NCI-H510A treated with DMSO at 0.1 percent for 48 hours (cell line): ENCODE measurements at regions not wholly inside any gene's neighbourhood (a gene's known extent, or its start where the extent isn't known, plus 50 kb on each side); places are given as distances from the start of the nearest gene placed in this dataset.

Experiments
- DNase-seq: peaks from one replicate; lab custom pipeline; 2025; lab: John Stamatoyannopoulos, UW

GRCh38 chr7:46011501-46011900, 90.4 kb upstream of the IGFBP3 start:
- no peak for DNase-seq

- no peak for DNase-seq
Observed at GRCh38 chr7:46011059-46011458, 90.0 kb upstream of the IGFBP3 start.

GRCh38 chr7:46009211-46009610, 88.1 kb upstream of the IGFBP3 start:
- no peak for DNase-seq

- no peak for DNase-seq
Observed at GRCh38 chr7:46007990-46008643, 87.0 kb upstream of the IGFBP3 start.

DNA sequence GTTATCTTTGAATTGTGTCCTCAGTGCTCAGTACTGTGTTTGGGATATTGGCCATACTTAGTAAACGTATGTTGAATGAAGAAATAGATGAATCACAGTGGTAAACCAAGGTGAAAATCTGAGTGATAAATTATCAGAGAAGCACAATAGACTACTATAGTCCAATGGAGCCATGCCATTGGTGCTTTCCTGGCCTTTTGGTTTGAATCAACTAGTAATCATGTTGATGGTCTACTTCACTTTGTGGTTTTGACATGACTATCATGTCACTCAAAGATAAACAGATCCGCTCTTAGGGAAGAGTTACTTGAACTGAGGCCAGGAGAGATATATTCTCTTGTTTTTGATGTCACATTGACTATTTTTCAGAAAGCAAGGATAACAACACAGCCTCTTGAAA, 86.1 kb upstream of the IGFBP3 start:
- DNase-seq = no peak

DNA sequence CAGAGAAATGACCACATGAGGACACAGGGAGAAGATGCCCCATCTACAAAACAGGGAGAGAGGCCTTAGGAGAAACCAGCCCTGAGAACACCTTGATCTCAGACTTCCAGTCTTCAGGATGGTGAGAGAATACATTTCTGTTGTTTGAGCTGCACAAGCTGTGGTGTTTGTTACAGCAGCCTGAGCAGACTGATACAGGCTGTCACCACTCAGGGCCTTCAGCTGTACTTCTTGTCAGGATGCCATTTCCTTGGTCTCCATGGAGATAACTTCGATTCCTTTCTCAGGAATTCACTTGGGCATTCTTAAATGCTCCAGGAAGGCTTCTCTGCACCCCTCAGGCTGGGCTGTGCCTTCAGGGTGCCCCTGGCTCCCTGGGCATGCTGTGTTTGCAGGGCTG, 85.7 kb upstream of the IGFBP3 start:
- DNase-seq = no peak

GRCh38 chr7:46006212-46006611, 85.1 kb upstream of the IGFBP3 start:
- DNase-seq = no peak

GRCh38 chr7:46004965-46005364, 83.9 kb upstream of the IGFBP3 start:
- no peak for DNase-seq

GRCh38 chr7:46003896-46004875, 83.1 kb upstream of the IGFBP3 start:
- DNase-seq = no peak

DNA sequence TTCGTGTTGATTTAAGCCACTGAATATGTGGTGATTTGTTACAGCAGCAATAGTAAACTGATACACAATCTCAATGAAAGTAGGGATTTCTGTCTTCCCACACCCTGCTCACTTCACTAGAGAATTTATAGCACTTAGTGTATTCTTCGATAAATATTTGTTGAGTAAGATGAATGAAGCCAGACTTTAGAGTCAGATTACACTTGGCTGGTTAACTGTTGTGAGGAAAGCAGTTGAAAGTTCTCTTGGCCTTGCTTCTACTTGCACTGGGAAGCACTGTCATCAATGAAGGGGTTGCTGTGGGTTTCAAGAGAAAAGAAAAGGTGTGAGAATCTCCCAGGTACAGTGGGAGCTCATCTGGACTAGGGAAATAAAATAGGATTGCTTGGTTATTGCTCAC, 82.1 kb upstream of the IGFBP3 start:
- DNase-seq = no peak

- no peak for DNase-seq
Observed at GRCh38 chr7:46000513-46000912, 79.4 kb upstream of the IGFBP3 start.

DNA sequence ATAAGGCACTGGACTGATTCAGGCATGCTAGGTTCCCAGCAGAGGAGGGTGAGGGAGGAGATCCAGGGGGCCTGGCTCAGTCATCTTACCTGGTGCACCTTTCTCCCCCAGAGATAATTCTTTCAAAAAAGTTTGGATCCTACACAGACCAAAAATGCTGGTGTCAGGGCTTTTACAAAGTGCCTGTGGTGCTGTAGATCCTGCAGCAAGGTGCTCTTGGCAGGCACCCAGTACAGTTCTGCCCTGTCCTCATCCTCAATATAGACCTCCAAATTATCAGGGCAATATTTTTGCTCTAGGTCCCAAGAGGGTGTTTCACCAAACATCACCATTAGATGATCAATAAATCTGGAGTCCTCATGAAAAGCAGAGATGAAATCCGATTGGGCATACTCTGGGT, 78.5 kb upstream of the IGFBP3 start:
- DNase-seq = no peak

DNA sequence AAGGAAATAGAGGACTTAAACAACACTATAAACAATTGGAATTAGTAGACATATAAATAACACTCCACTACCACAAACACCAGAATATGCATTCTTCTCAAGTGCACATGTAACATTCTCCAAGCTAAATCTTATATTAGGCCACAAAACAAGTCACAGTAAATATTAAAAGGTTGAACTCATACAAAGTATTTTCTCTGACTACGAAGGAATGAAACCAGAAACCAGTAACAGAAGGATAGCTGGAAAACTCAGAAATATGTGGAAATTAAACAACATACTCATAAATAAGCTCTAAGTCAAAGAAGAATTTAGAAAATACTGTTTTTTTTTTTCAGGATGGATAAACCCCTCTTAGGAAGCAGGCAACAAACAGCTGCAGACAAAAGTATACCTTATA, 77.4 kb upstream of the IGFBP3 start:
- no peak for DNase-seq

DNA sequence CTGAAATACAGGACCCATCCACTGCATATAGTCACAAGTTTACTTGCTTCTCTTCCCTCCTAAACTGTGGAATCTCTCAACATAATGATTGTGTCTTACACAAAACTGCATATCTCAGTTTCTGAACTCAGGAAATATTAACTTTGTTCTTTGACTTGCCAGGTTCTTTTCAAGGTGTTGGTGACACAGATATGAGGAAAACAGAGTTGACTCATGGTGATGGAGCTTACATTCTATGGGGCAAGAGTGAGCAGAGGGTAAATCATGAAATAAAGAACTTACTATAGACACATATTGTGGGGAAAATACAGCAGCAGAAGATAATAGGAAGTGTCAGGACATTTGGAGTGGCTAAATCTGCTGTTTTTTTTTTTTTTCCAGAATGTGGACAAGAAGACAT, 72.5 kb upstream of the IGFBP3 start:
- no peak for DNase-seq

- no peak for DNase-seq
Observed at GRCh38 chr7:45992826-45993225, 71.8 kb upstream of the IGFBP3 start.

GRCh38 chr7:45990276-45990675, 69.2 kb upstream of the IGFBP3 start:
- DNase-seq = no peak

GRCh38 chr7:45988405-45989057, 67.5 kb upstream of the IGFBP3 start:
- DNase-seq = no peak

- DNase-seq = no peak
Observed at GRCh38 chr7:45987521-45988290, 66.6 kb upstream of the IGFBP3 start.

DNA sequence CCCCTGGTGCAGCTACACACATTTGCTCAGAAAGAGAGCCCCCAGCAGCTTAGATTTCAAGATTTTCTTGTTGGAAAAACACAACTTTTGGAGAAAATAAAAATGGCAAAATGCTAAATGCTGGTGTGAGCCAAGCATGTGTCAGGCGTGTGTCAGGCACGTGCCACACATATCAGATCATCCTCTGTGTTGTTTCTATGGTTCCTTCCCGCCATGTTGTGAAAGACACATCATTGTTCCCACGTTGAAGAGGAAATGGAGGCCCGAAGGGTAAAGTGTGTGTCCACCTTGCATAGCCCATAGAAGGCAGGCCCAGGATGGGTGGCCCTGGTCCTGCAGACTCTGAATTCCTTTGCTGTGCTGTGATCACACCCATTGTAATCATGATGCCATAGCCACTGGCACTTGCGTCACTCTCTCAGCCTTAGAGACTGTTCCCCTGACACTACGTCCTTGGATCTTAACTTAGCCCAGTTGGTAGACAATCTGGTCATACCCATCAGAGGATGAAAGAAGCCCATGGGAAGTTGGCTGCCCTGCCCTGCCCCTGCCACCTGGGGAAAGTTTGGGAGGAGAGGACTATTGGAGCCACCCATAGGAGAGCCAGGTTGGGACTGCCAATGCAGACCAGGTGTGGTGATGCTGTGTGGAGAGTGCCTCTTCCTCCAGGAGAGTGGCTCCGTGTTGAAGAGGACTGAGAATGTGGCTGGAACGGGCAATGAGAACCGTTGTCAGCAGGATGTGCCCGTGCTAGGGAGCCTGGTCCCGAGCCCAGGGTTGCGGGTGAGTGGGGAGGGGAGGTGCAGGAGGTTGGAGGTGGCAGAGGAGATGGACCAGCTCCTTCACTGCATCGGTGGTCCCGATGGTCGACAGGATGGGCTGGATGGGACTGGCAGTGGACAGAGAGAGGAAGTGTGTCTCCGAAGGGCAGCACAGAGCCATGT, 65.6 kb upstream of the IGFBP3 start:
- no peak for DNase-seq

DNA sequence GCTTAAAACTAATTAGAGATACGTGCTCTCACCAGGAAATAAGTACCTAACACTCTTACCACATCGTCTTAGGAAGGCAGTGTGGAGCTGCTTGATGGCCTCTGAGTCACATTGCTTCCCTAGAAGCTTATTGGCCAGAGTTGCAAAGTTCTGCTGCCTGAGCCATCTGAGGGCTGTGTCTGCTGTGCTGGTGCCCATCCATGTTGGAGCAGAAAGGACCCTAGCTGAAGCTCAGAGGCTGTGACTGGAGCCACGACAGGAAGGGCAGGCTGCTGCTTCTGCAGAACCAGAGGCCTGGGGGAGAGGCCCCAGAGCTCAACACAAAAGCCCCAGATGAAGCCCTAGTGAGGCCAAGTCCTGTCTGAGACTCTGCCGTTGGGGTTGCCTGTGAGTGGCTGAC, 64.8 kb upstream of the IGFBP3 start:
- no peak for DNase-seq
